ENCODE measurements at regions not wholly inside any gene's neighbourhood (a gene's known extent, or its start where the extent isn't known, plus 50 kb on each side); places are given as distances from the start of the nearest gene placed in this dataset.

GRCh38 chr3:6654670-6655069, 206.2 kb upstream of the GRM7 start:
- TF ChIP-seq CTCF (conservative IDR thresholded peaks at IDR 0.05) (no peak), EZH2 (IDR thresholded peaks at IDR 0.05; ENCODE audit: low read depth) (no peak)
